ENCODE measurements at regions not wholly inside any gene's neighbourhood (a gene's known extent, or its start where the extent isn't known, plus 50 kb on each side); places are given as distances from the start of the nearest gene placed in this dataset.

- TF ChIP-seq, protein P1, sequence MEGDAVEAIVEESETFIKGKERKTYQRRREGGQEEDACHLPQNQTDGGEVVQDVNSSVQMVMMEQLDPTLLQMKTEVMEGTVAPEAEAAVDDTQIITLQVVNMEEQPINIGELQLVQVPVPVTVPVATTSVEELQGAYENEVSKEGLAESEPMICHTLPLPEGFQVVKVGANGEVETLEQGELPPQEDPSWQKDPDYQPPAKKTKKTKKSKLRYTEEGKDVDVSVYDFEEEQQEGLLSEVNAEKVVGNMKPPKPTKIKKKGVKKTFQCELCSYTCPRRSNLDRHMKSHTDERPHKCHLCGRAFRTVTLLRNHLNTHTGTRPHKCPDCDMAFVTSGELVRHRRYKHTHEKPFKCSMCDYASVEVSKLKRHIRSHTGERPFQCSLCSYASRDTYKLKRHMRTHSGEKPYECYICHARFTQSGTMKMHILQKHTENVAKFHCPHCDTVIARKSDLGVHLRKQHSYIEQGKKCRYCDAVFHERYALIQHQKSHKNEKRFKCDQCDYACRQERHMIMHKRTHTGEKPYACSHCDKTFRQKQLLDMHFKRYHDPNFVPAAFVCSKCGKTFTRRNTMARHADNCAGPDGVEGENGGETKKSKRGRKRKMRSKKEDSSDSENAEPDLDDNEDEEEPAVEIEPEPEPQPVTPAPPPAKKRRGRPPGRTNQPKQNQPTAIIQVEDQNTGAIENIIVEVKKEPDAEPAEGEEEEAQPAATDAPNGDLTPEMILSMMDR (IDR thresholded peaks at IDR 0.05), result no peak
- DNase-seq (no peak), ATAC-seq (no peak)
- WGBS, 2 donors, result 94 to 96% methylated on average over 32 of the region's 32 CpGs
- Histone ChIP-seq H3K9me3 (peaks cover 0 to 8% (median 0%) of the 10 kb centered on the region in 11 donors), H3K27ac (no peak overlapping the region), H3K27me3 (peaks cover 0 to 35% (median 6%) of the 10 kb centered on the region in 7 donors), H3K4me1 (no peaks in the 10 kb centered on the region), H3K4me3 (no peak overlapping the region), H3K36me3 (no peaks in the 10 kb centered on the region)
- intact Hi-C loops (cut with DNase I), result no loop called here
These were observed 133.5 kb upstream of the SHH start for GRCh38 chr7:155945670-155946325.

GRCh38 chr7:155944901-155945300 is 132.6 kb upstream of the SHH start:
- TF ChIP-seq, protein P1 (IDR thresholded peaks at IDR 0.05), result no peak
- WGBS, 2 donors, result 87% methylated on average over 6 of the region's 6 CpGs
- Histone ChIP-seq H3K36me3 (no peaks in the 10 kb centered on the region), H3K27me3 (peaks cover 0 to 42% (median 6%) of the 10 kb centered on the region in 7 donors), H3K4me3 (no peak overlapping the region), H3K27ac (no peak overlapping the region), H3K4me1 (no peaks in the 10 kb centered on the region), H3K9me3 (peaks cover 0 to 8% (median 0%) of the 10 kb centered on the region in 11 donors)
- ATAC-seq, result no peak
- intact Hi-C loops (cut with DNase I), result no loop called here
- no peak for DNase-seq

DNA sequence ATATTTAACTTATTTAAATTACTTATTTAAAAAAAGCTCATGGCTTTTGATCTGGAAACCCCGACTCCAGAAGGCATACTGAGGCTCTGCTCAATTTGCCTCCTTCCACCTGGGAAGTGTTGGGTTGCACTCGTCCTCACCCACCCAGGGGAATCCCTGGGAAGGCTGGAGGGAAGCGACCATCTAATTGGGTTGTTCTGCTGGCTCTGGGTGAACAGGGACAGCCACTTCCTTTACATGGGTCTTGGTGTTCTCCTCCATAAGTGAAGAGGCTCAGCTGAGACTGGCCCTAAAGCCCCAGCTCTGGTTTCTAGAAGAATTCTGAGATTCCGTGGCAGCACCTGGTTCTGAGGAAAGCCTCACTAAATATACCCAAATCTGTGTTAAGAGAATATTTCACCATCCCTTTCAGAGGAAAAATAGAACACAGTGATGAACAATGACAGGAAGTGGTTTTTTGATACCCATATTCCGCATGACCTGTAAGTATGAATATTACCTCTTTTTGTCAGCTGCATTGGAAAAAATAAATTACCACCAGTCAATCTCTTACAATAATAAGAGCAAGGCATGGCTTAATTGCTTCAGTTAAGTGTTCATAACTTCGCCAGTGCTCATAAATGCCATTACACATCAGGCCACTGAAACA is 131.1 kb upstream of the SHH start:
- whole genome bisulfite sequencing, 2 donors, result 67 to 75% methylated on average over 6 of the region's 6 CpGs
- Histone ChIP-seq H3K4me3 (no peak overlapping the region), H3K9me3 (peaks cover 0 to 20% (median 0%) of the 10 kb centered on the region in 11 donors), H3K27me3 (peaks cover 0 to 37% (median 6%) of the 10 kb centered on the region in 7 donors), H3K36me3 (no peaks in the 10 kb centered on the region), H3K4me1 (no peaks in the 10 kb centered on the region), H3K27ac (no peak overlapping the region)
- ATAC-seq (no peak), DNase-seq (no peak)
- intact Hi-C loops (cut with DNase I), result no loop called here
- TF ChIP-seq, protein P1 (IDR thresholded peaks at IDR 0.05), result no peak

DNA sequence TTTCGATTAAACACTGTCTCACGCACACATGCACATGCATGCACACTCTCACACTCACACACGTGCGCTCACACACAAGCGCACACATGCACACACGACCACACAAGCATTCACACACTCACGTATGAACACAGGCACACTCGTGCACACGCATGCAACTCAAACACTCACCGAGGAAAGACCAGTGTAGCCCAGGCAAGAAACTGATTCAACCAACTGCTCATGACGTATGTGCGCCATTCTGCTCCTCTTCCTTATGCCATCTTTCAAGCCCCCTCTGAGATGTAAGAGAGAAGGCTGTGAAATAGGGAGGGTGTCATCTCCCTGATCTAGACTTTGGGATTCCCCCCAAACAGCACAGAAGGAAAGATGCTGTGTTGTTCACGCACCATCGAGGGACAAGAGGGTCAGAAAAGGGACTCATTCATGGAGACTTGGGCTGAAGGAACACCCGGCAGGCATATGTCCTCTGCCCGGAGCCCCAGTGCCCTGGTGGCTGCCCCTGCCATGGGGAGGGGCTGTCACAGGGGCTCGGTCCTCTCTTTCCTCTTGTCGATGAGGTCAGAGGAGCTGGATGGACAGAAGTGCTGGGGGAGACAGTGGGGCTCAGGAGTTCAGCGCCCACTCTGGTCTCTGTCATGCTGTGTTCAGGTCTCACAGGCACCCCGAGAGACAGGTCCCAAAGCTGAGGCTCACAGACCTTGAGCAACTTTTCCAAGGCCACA is 130.1 kb upstream of the SHH start:
- no peaks in the 10 kb centered on the region for H3K4me1 ChIP-seq
- ATAC-seq (no peak), DNase-seq (no peak)
- intact Hi-C loops (cut with DNase I), result no loop called here
- H3K27ac ChIP-seq, result no peak overlapping the region
- no peak overlapping the region for H3K4me3 ChIP-seq
- peaks cover 0 to 20% (median 0%) of the 10 kb centered on the region in 11 donors for H3K9me3 ChIP-seq
- no peaks in the 10 kb centered on the region for H3K36me3 ChIP-seq
- 83 to 85% methylated on average over 20 of the region's 20 CpGs for WGBS, 2 donors
- TF ChIP-seq, protein P1 (IDR thresholded peaks at IDR 0.05), result no peak
- peaks cover 0 to 35% (median 0%) of the 10 kb centered on the region in 7 donors for H3K27me3 ChIP-seq

Measured in heart right ventricle (tissue), 16 donors.